ENCODE measurements at regions not wholly inside any gene's neighbourhood (a gene's known extent, or its start where the extent isn't known, plus 50 kb on each side); places are given as distances from the start of the nearest gene placed in this dataset.

DNA sequence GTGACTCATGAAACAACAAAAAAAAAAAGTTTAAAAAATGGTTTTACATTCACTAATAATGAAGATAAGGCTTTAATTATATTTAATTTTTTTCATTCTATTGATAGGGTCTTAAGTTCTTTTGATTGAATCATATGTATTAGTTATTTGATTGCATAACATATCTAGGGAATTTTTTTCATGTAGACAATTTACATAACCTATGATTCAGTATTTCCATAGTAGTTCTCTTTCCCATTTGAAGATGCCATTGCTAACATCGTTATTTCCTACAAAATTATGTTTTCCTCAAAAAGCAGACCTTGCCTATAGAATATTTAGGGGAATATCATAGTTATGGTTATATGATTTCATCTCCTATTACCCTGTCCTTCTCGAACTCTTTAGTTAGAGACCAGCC, 463.4 kb downstream of the TFAP2B start:
- TF ChIP-seq, protein P1, sequence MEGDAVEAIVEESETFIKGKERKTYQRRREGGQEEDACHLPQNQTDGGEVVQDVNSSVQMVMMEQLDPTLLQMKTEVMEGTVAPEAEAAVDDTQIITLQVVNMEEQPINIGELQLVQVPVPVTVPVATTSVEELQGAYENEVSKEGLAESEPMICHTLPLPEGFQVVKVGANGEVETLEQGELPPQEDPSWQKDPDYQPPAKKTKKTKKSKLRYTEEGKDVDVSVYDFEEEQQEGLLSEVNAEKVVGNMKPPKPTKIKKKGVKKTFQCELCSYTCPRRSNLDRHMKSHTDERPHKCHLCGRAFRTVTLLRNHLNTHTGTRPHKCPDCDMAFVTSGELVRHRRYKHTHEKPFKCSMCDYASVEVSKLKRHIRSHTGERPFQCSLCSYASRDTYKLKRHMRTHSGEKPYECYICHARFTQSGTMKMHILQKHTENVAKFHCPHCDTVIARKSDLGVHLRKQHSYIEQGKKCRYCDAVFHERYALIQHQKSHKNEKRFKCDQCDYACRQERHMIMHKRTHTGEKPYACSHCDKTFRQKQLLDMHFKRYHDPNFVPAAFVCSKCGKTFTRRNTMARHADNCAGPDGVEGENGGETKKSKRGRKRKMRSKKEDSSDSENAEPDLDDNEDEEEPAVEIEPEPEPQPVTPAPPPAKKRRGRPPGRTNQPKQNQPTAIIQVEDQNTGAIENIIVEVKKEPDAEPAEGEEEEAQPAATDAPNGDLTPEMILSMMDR (tag by site-specific recombination; IDR thresholded peaks at IDR 0.05): no peak
- no peak for TF ChIP-seq ZBTB7A (tag by site-specific recombination; IDR thresholded peaks at IDR 0.05; ENCODE audit: low read depth)
- TF ChIP-seq, protein P2, sequence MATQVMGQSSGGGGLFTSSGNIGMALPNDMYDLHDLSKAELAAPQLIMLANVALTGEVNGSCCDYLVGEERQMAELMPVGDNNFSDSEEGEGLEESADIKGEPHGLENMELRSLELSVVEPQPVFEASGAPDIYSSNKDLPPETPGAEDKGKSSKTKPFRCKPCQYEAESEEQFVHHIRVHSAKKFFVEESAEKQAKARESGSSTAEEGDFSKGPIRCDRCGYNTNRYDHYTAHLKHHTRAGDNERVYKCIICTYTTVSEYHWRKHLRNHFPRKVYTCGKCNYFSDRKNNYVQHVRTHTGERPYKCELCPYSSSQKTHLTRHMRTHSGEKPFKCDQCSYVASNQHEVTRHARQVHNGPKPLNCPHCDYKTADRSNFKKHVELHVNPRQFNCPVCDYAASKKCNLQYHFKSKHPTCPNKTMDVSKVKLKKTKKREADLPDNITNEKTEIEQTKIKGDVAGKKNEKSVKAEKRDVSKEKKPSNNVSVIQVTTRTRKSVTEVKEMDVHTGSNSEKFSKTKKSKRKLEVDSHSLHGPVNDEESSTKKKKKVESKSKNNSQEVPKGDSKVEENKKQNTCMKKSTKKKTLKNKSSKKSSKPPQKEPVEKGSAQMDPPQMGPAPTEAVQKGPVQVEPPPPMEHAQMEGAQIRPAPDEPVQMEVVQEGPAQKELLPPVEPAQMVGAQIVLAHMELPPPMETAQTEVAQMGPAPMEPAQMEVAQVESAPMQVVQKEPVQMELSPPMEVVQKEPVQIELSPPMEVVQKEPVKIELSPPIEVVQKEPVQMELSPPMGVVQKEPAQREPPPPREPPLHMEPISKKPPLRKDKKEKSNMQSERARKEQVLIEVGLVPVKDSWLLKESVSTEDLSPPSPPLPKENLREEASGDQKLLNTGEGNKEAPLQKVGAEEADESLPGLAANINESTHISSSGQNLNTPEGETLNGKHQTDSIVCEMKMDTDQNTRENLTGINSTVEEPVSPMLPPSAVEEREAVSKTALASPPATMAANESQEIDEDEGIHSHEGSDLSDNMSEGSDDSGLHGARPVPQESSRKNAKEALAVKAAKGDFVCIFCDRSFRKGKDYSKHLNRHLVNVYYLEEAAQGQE (tag by site-specific recombination; IDR thresholded peaks at IDR 0.05): no peak
- no peak for TF ChIP-seq YY1 (tag by site-specific recombination; IDR thresholded peaks at IDR 0.05)
- no peak for TF ChIP-seq ZNF48 (tag by site-specific recombination; IDR thresholded peaks at IDR 0.05)
- TF ChIP-seq, protein P3, sequence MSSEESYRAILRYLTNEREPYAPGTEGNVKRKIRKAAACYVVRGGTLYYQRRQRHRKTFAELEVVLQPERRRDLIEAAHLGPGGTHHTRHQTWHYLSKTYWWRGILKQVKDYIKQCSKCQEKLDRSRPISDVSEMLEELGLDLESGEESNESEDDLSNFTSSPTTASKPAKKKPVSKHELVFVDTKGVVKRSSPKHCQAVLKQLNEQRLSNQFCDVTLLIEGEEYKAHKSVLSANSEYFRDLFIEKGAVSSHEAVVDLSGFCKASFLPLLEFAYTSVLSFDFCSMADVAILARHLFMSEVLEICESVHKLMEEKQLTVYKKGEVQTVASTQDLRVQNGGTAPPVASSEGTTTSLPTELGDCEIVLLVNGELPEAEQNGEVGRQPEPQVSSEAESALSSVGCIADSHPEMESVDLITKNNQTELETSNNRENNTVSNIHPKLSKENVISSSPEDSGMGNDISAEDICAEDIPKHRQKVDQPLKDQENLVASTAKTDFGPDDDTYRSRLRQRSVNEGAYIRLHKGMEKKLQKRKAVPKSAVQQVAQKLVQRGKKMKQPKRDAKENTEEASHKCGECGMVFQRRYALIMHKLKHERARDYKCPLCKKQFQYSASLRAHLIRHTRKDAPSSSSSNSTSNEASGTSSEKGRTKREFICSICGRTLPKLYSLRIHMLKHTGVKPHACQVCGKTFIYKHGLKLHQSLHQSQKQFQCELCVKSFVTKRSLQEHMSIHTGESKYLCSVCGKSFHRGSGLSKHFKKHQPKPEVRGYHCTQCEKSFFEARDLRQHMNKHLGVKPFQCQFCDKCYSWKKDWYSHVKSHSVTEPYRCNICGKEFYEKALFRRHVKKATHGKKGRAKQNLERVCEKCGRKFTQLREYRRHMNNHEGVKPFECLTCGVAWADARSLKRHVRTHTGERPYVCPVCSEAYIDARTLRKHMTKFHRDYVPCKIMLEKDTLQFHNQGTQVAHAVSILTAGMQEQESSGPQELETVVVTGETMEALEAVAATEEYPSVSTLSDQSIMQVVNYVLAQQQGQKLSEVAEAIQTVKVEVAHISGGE (tag by site-specific recombination; conservative IDR thresholded peaks at IDR 0.05; ENCODE audit: low read depth): no peak
- no peak for TF ChIP-seq ZXDB (tag by site-specific recombination; IDR thresholded peaks at IDR 0.05)
- no peak for TF ChIP-seq ZSCAN16 (tag by site-specific recombination; IDR thresholded peaks at IDR 0.05)
- no peak for TF ChIP-seq ZNF529 (tag by site-specific recombination; IDR thresholded peaks at IDR 0.05; ENCODE audit: insufficient replicate concordance)
- TF ChIP-seq ZNF416 (tag by site-specific recombination; IDR thresholded peaks at IDR 0.05): no peak
- no peak for TF ChIP-seq ZFP37 (tag by site-specific recombination; IDR thresholded peaks at IDR 0.05)
- TF ChIP-seq, protein P4, sequence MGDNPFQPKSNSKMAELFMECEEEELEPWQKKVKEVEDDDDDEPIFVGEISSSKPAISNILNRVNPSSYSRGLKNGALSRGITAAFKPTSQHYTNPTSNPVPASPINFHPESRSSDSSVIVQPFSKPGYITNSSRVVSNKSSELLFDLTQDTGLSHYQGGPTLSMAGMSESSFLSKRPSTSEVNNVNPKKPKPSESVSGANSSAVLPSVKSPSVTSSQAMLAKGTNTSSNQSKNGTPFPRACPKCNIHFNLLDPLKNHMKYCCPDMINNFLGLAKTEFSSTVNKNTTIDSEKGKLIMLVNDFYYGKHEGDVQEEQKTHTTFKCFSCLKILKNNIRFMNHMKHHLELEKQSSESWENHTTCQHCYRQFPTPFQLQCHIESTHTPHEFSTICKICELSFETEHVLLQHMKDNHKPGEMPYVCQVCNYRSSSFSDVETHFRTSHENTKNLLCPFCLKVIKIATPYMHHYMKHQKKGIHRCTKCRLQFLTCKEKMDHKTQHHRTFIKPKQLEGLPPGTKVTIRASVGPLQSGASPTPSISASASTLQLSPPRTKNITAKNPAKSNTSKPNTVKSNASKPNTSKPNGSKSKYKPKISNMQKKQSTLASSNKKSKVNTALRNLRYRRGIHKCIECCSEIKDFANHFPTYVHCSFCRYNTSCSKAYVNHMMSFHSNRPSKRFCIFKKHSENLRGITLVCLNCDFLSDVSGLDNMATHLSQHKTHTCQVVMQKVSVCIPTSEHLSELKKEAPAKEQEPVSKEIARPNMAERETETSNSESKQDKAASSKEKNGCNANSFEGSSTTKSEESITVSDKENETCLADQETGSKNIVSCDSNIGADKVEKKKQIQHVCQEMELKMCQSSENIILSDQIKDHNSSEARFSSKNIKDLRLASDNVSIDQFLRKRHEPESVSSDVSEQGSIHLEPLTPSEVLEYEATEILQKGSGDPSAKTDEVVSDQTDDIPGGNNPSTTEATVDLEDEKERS (tag by site-specific recombination; IDR thresholded peaks at IDR 0.05): no peak
- no peak for TF ChIP-seq ZSCAN30 (tag by site-specific recombination; IDR thresholded peaks at IDR 0.05)

Data from HEK293 (cell line).